ENCODE measurements at regions not wholly inside any gene's neighbourhood (a gene's known extent, or its start where the extent isn't known, plus 50 kb on each side); places are given as distances from the start of the nearest gene placed in this dataset.

GRCh38 chr20:60993433-60994044 lies 258.5 kb upstream of the CDH4 start:
- Histone ChIP-seq H3K4me3 (ENCODE audit: low read depth, low read length) (no peak overlapping the region), H3K36me3 (no peaks in the 10 kb centered on the region), H3K27me3 (ENCODE audit: insufficient read depth, low read depth, severe bottlenecking) (peaks cover 86% of the 10 kb centered on the region), H3K27ac (no peak overlapping the region), H3K9me3 (ENCODE audit: severe bottlenecking) (no peaks in the 10 kb centered on the region)
- TF ChIP-seq CTCF (IDR thresholded peaks at IDR 0.05; ENCODE audit: low read depth, low read length): 0 out of 2 replicates have a peak, but pooled peaks have one; percentile 20
- no peak for DNase-seq

- Histone ChIP-seq H3K9me3 (ENCODE audit: severe bottlenecking) (no peaks in the 10 kb centered on the region), H3K4me3 (ENCODE audit: low read depth, low read length) (no peak overlapping the region), H3K27me3 (ENCODE audit: insufficient read depth, low read depth, severe bottlenecking) (peaks cover 85% of the 10 kb centered on the region), H3K36me3 (no peaks in the 10 kb centered on the region), H3K27ac (no peak overlapping the region)
- TF ChIP-seq CTCF (IDR thresholded peaks at IDR 0.05; ENCODE audit: low read depth, low read length): no peak
- no peak for DNase-seq
Observed at GRCh38 chr20:60999250-60999649, 252.8 kb upstream of the CDH4 start.

- Histone ChIP-seq H3K4me3 (ENCODE audit: low read depth, low read length) (no peak overlapping the region), H3K27ac (no peak overlapping the region), H3K9me3 (ENCODE audit: severe bottlenecking) (no peaks in the 10 kb centered on the region), H3K36me3 (no peaks in the 10 kb centered on the region), H3K27me3 (ENCODE audit: insufficient read depth, low read depth, severe bottlenecking) (peaks cover 80% of the 10 kb centered on the region)
- DNase-seq: no peak
- TF ChIP-seq CTCF (IDR thresholded peaks at IDR 0.05; ENCODE audit: low read depth, low read length): no peak
Observed at GRCh38 chr20:61002090-61002489, 250.0 kb upstream of the CDH4 start.

GRCh38 chr20:61014491-61014890 lies 237.6 kb upstream of the CDH4 start:
- TF ChIP-seq CTCF (IDR thresholded peaks at IDR 0.05; ENCODE audit: low read depth, low read length): no peak

GRCh38 chr20:61015602-61016001 lies 236.5 kb upstream of the CDH4 start:
- Histone ChIP-seq H3K27ac (no peak overlapping the region), H3K36me3 (no peaks in the 10 kb centered on the region), H3K27me3 (ENCODE audit: insufficient read depth, low read depth, severe bottlenecking) (peaks cover 71% of the 10 kb centered on the region), H3K4me3 (ENCODE audit: low read depth, low read length) (no peak overlapping the region), H3K9me3 (ENCODE audit: severe bottlenecking) (no peaks in the 10 kb centered on the region)
- TF ChIP-seq CTCF (IDR thresholded peaks at IDR 0.05; ENCODE audit: low read depth, low read length): no peak
- no peak for DNase-seq

More at GRCh38 chr20:61014491-61014890, 237.6 kb upstream of the CDH4 start:
- Histone ChIP-seq H3K9me3 (ENCODE audit: severe bottlenecking) (no peaks in the 10 kb centered on the region), H3K27ac (no peak overlapping the region), H3K4me3 (ENCODE audit: low read depth, low read length) (no peak overlapping the region), H3K27me3 (ENCODE audit: insufficient read depth, low read depth, severe bottlenecking) (peaks cover 67% of the 10 kb centered on the region), H3K36me3 (no peaks in the 10 kb centered on the region)
- no peak for DNase-seq

GRCh38 chr20:61019322-61019721 lies 232.7 kb upstream of the CDH4 start:
- peaks cover 76% of the 10 kb centered on the region for H3K27me3 ChIP-seq (ENCODE audit: insufficient read depth, low read depth, severe bottlenecking)
- H3K36me3 ChIP-seq: no peaks in the 10 kb centered on the region
- DNase-seq: no peak
- H3K4me3 ChIP-seq (ENCODE audit: low read depth, low read length): no peak overlapping the region
- TF ChIP-seq CTCF (IDR thresholded peaks at IDR 0.05; ENCODE audit: low read depth, low read length): no peak
- no peak overlapping the region for H3K27ac ChIP-seq
- no peaks in the 10 kb centered on the region for H3K9me3 ChIP-seq (ENCODE audit: severe bottlenecking)

Measured in WERI-Rb-1 (cell line).